A673 (cell line): ENCODE measurements at regions not wholly inside any gene's neighbourhood (a gene's known extent, or its start where the extent isn't known, plus 50 kb on each side); places are given as distances from the start of the nearest gene placed in this dataset.

Experiments used
- BruUV-seq: library from RNA; stranded (reverse); fragments of 400-500 nt; replicated peaks from 2 replicates; lab custom pipeline; 2021; lab: Mats Ljungman, UMichigan
- CTCF ChIA-PET: fragments of 300-600 bp; sonication (Branson Sonifier 250); formaldehyde crosslinking; loops from one replicate; lab custom pipeline; 2022; ENCODE audit warnings: antibody characterized with exemption; lab: Charles Lee
- POLR2A ChIA-PET: fragments of 300-600 bp; sonication (Branson Sonifier 250); formaldehyde crosslinking; loops from one replicate; lab custom pipeline; 2022; ENCODE audit warnings: antibody characterized with exemption; ENCODE audit not compliant: low non-redundant PET; lab: Charles Lee
- DNase-seq: peaks from one replicate; pipeline ENCODE4 v3.0.0-alpha.2; 2015; ENCODE audit warnings: low spot score
- H3K27ac ChIP-seq: fragments of 200-600 bp; sonication (generic); 2 replicates; pipeline ENCODE4 v1.5.1; 2016; ENCODE audit warnings: mixed run types, low read depth, mild to moderate bottlenecking, mixed read lengths, antibody characterized with exemption, low read length; ENCODE audit not compliant: poor library complexity, severe bottlenecking
- H3K27me3 ChIP-seq: fragments of 200-600 bp; sonication (generic); replicated peaks from 2 replicates; pipeline ENCODE4 v1.6.1; 2017; ENCODE audit warnings: mixed run types, low read depth, mild to moderate bottlenecking, mixed read lengths, antibody characterized with exemption, low read length; ENCODE audit not compliant: insufficient read depth, poor library complexity
- H3K36me3 ChIP-seq: fragments of 200-600 bp; sonication (generic); 2 replicates; pipeline ENCODE4 v1.6.1; 2016; ENCODE audit warnings: mixed run types, mild to moderate bottlenecking, mixed read lengths, antibody characterized with exemption, low read length; ENCODE audit not compliant: insufficient read depth, poor library complexity, severe bottlenecking
- H3K4me1 ChIP-seq: fragments of 200-600 bp; sonication (generic); 2 replicates; pipeline ENCODE4 v1.6.1; 2017; ENCODE audit warnings: mixed run types, mild to moderate bottlenecking, mixed read lengths, antibody characterized with exemption, low read length; ENCODE audit not compliant: insufficient read depth, poor library complexity, severe bottlenecking
- H3K4me3 ChIP-seq: fragments of 200-600 bp; sonication (generic); 2 replicates; pipeline ENCODE4 v1.5.1; 2016; ENCODE audit warnings: low read depth, mixed run types, mild to moderate bottlenecking, mixed read lengths, low read length; ENCODE audit not compliant: poor library complexity, severe bottlenecking
- H3K9me3 ChIP-seq: fragments of 200-600 bp; sonication (generic); 2 replicates; pipeline ENCODE4 v1.6.1; 2016; ENCODE audit warnings: mixed run types, low read depth, mild to moderate bottlenecking, mixed read lengths, antibody characterized with exemption, low read length; ENCODE audit not compliant: poor library complexity, severe bottlenecking
- EZH2 ChIP-seq: fragments of 200-600 bp; sonication (generic); IDR thresholded peaks from 2 replicates; pipeline ENCODE4 v1.6.1; 2017; ENCODE audit warnings: borderline replicate concordance, low read depth, mild to moderate bottlenecking, mixed read lengths, antibody characterized with exemption, low read length; ENCODE audit not compliant: poor library complexity, severe bottlenecking
- intact Hi-C: fragments of 100-400 bp; cut with micrococcal nuclease; formaldehyde crosslinking; loops from one replicate; pipeline ENCODE4 v1.10.0; 2022; ENCODE audit not compliant: unreplicated experiment
- TF ChIP-seq, protein P1 (sequence below): fragments of 300-800, 200-600 bp; sonication (generic); conservative IDR thresholded peaks from 2 replicates; pipeline ENCODE4 v1.5.1; 2017; ENCODE audit warnings: low read depth, mild to moderate bottlenecking, antibody characterized with exemption, low read length, moderate library complexity, mixed read lengths

GRCh38 chr6:154606457-154606856, 96.0 kb upstream of the CNKSR3 start:
- no peak for TF ChIP-seq EZH2
- TF ChIP-seq, protein P1, sequence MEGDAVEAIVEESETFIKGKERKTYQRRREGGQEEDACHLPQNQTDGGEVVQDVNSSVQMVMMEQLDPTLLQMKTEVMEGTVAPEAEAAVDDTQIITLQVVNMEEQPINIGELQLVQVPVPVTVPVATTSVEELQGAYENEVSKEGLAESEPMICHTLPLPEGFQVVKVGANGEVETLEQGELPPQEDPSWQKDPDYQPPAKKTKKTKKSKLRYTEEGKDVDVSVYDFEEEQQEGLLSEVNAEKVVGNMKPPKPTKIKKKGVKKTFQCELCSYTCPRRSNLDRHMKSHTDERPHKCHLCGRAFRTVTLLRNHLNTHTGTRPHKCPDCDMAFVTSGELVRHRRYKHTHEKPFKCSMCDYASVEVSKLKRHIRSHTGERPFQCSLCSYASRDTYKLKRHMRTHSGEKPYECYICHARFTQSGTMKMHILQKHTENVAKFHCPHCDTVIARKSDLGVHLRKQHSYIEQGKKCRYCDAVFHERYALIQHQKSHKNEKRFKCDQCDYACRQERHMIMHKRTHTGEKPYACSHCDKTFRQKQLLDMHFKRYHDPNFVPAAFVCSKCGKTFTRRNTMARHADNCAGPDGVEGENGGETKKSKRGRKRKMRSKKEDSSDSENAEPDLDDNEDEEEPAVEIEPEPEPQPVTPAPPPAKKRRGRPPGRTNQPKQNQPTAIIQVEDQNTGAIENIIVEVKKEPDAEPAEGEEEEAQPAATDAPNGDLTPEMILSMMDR = no peak
- Histone ChIP-seq H3K27ac (no peak overlapping the region), H3K36me3 (no peaks in the 10 kb centered on the region), H3K27me3 (no peaks in the 10 kb centered on the region), H3K4me3 (no peak overlapping the region), H3K4me1 (no peaks in the 10 kb centered on the region), H3K9me3 (no peaks in the 10 kb centered on the region)
- ChIA-PET POLR2A (no interaction called here), CTCF (no interaction called here)
- no TSS peak for BruUV-seq
- intact Hi-C loops = no loop called here
- no peak for DNase-seq

DNA sequence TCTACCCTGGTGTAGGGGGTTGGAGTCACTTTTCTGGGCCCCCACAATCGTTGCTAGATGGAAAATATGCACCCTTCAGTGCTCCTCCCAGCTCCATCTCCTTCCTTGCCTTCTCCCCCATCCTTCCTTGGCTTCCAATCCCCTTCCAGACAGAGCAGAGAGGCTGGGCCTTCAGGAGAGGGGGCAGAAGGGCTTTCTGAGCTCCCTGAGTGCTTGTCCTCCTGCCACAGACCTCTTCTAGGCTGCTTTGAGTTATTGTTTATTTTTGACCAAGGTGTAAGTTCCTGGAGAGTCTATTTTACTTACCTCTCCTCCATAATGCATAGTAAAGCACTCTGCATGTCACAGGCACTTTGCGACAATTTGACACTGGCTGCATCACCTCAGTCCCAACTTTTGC, 96.4 kb upstream of the CNKSR3 start:
- no peak for DNase-seq
- Histone ChIP-seq H3K9me3 (no peaks in the 10 kb centered on the region), H3K27ac (no peak overlapping the region), H3K27me3 (no peaks in the 10 kb centered on the region), H3K4me3 (no peak overlapping the region), H3K4me1 (no peaks in the 10 kb centered on the region), H3K36me3 (no peaks in the 10 kb centered on the region)
- TF ChIP-seq EZH2 = no peak
- TF ChIP-seq, protein P1 = no peak
- ChIA-PET CTCF (no interaction called here), POLR2A (no interaction called here)
- no TSS peak for BruUV-seq
- intact Hi-C loops = no loop called here

DNA sequence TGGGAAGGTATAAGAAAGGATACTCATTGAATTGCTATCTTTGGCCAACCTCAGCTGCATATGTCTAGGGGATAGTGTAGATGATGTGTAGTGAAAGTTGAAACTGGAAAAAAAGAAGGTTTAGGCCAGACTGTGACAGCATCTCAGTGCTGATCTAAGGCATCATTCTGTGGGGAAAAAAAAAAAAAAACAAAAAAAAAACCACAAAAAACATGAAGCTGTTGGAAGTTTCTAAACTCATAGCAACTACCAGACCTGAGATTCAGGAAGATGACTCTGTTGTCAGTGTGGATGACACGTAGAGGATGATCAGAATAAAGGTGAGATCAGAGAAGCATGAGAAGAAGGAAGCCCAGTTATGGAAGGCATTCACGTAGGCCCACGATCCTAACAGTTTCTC, 100.8 kb upstream of the CNKSR3 start:
- no peak overlapping the region for H3K4me3 ChIP-seq
- no peaks in the 10 kb centered on the region for H3K9me3 ChIP-seq
- H3K36me3 ChIP-seq = no peaks in the 10 kb centered on the region
- TF ChIP-seq, protein P1 = no peak
- TF ChIP-seq EZH2 = no peak
- peaks cover 6% of the 10 kb centered on the region for H3K4me1 ChIP-seq
- CTCF ChIA-PET = no interaction called here
- no TSS peak for BruUV-seq
- DNase-seq = no peak
- POLR2A ChIA-PET = interaction anchor here (0.6 kb wide), 1 partner anchor 381 kb away, joined by 4 read pairs; no protein-coding TSS in a partner anchor
- intact Hi-C loops = no loop called here
- no peak overlapping the region for H3K27ac ChIP-seq
- no peaks in the 10 kb centered on the region for H3K27me3 ChIP-seq
